Neural progenitor cell (in vitro differentiated cells): ENCODE measurements at regions not wholly inside any gene's neighbourhood (a gene's known extent, or its start where the extent isn't known, plus 50 kb on each side); places are given as distances from the start of the nearest gene placed in this dataset.

Experiments
- CTCF ChIP-seq: fragments of 200-600 bp; sonication (generic); IDR thresholded peaks from 2 replicates; pipeline ENCODE4 v1.5.1; 2017; ENCODE audit warnings: antibody characterized with exemption, mild to moderate bottlenecking
- EZH2 ChIP-seq: fragments of 200-600 bp; sonication (generic); IDR thresholded peaks from 2 replicates; pipeline ENCODE4 v1.6.1; 2017; ENCODE audit warnings: antibody characterized with exemption, mild to moderate bottlenecking, moderate library complexity

DNA sequence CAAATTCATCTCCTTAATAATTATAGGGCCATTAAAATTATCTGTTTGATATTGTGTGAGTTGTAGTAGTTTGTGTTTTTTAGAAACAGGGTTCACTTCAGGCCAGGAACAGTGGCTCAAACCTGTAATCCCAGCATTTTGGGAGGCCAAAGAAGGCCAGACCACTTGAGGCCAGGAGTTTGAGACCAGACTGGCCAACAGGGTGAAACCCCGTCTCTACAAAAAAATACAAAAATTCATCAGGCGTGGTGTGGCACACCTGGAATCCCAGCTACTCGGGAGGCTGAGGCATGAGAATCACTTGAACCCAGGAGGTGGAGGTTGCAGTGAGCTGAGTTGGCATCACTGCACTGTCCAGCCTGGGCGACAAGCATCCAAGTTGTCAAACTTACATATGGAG, 57.0 kb downstream of the IARS1 start:
- TF ChIP-seq CTCF, result no peak
- TF ChIP-seq EZH2, result no peak
